GM23248 (cell line): ENCODE measurements at regions not wholly inside any gene's neighbourhood (a gene's known extent, or its start where the extent isn't known, plus 50 kb on each side); places are given as distances from the start of the nearest gene placed in this dataset.

Experiments
- DNase-seq: peaks from one replicate; pipeline ENCODE4 v3.0.0-alpha.2; 2015
- H2AFZ ChIP-seq: fragments of 200-600 bp; sonication (generic); 2 replicates; pipeline ENCODE4 v1.6.1; 2016; ENCODE audit warnings: antibody characterized with exemption
- H3F3A ChIP-seq: fragments of 200-600 bp; sonication (generic); 2 replicates; pipeline ENCODE4 v1.6.1; 2016; ENCODE audit warnings: mild to moderate bottlenecking, antibody characterized with exemption, mixed run types; ENCODE audit not compliant: insufficient read depth
- H3K27ac ChIP-seq: fragments of 200-600 bp; sonication (generic); 2 replicates; pipeline ENCODE4 v1.5.1; 2016; ENCODE audit warnings: mild to moderate bottlenecking
- H3K27me3 ChIP-seq: fragments of 200-600 bp; sonication (generic); replicated peaks from 2 replicates; pipeline ENCODE4 v1.6.1; 2016; ENCODE audit warnings: mild to moderate bottlenecking; ENCODE audit not compliant: insufficient read depth
- H3K36me3 ChIP-seq: fragments of 200-600 bp; sonication (generic); 2 replicates; pipeline ENCODE4 v1.6.1; 2016; ENCODE audit warnings: low read depth, mild to moderate bottlenecking
- H3K4me1 ChIP-seq: fragments of 200-600 bp; sonication (generic); 2 replicates; pipeline ENCODE4 v1.6.1; 2016; ENCODE audit warnings: mild to moderate bottlenecking; ENCODE audit not compliant: insufficient read depth
- H3K4me2 ChIP-seq: fragments of 200-600 bp; sonication (generic); one replicate; pipeline ENCODE4 v1.6.1; 2016; ENCODE audit warnings: mild to moderate bottlenecking; ENCODE audit not compliant: unreplicated experiment
- H3K4me3 ChIP-seq: fragments of 200-600 bp; sonication (generic); 2 replicates; pipeline ENCODE4 v1.5.1; 2016; ENCODE audit warnings: mild to moderate bottlenecking
- H3K79me2 ChIP-seq: fragments of 200-600 bp; sonication (generic); 2 replicates; pipeline ENCODE4 v1.6.1; 2016; ENCODE audit warnings: mild to moderate bottlenecking; ENCODE audit not compliant: insufficient read depth
- H3K9ac ChIP-seq: fragments of 200-600 bp; sonication (generic); 2 replicates; pipeline ENCODE4 v1.6.1; 2016; ENCODE audit warnings: mild to moderate bottlenecking
- H3K9me2 ChIP-seq: fragments of 200-600 bp; sonication (generic); 2 replicates; pipeline ENCODE4 v1.6.1; 2016; ENCODE audit warnings: mixed run types, mild to moderate bottlenecking, moderate library complexity; ENCODE audit not compliant: insufficient read depth
- H3K9me3 ChIP-seq: fragments of 200-600 bp; sonication (generic); one replicate; pipeline ENCODE4 v1.6.1; 2017; ENCODE audit warnings: low read depth
- H4K20me1 ChIP-seq: fragments of 200-600 bp; sonication (generic); 2 replicates; pipeline ENCODE4 v1.6.0; 2016; ENCODE audit not compliant: insufficient read depth
- EZH2 ChIP-seq: fragments of 200-600 bp; sonication (generic); IDR thresholded peaks from 2 replicates; pipeline ENCODE4 v1.6.1; 2018; ENCODE audit warnings: antibody characterized with exemption, mild to moderate bottlenecking; ENCODE audit not compliant: insufficient read depth, poor library complexity, severe bottlenecking
- EZH2phosphoT487 ChIP-seq: fragments of 200-600 bp; sonication (generic); IDR thresholded peaks from 2 replicates; pipeline ENCODE4 v1.6.1; 2018; ENCODE audit warnings: antibody characterized with exemption, moderate library complexity, mild to moderate bottlenecking, low read depth; ENCODE audit not compliant: insufficient read depth
- WGBS, 2 experiments: methylation state at CpG; one replicate each; pipeline ENCODE4 v1.1.6; 2015 to 2017; ENCODE audit warnings: low lambda C conversion rate in 2 of 2, low coverage in 1 of 2; ENCODE audit errors: missing lambda C conversion rate in 2 of 2; 5-methylcytosine and 5-hydroxymethylcytosine counted together
- in situ Hi-C: fragments of 300-500 bp; cut with MboI; formaldehyde crosslinking; loops from 2 replicates; pipeline ENCODE4 v1.15.0; 2020

GRCh38 chr10:83809001-83809400 lies 330.3 kb upstream of the GHITM start:
- Histone ChIP-seq H3K4me1 (no peaks in the 10 kb centered on the region), H3F3A (no peaks in the 10 kb centered on the region), H3K4me3 (no peak overlapping the region), H3K79me2 (no peaks in the 10 kb centered on the region), H3K27ac (no peak overlapping the region), H3K36me3 (no peaks in the 10 kb centered on the region), H4K20me1 (no peaks in the 10 kb centered on the region), H3K27me3 (no peaks in the 10 kb centered on the region), H3K9ac (no peak overlapping the region), H3K9me2 (no peaks in the 10 kb centered on the region), H3K4me2 (no peak overlapping the region), H2AFZ (no peak overlapping the region), H3K9me3 (no peaks in the 10 kb centered on the region)
- WGBS, 2 experiments, result 32 to 41% methylated on average over 2 of the region's 2 CpGs
- TF ChIP-seq EZH2 (no peak), EZH2phosphoT487 (no peak)
- DNase-seq, result no peak
- in situ Hi-C loops, result no loop called here

GRCh38 chr10:83816942-83817341 lies 322.4 kb upstream of the GHITM start:
- in situ Hi-C loops, result no loop called here
- Histone ChIP-seq H3K27me3 (no peaks in the 10 kb centered on the region), H3K9me3 (no peaks in the 10 kb centered on the region), H3K79me2 (no peaks in the 10 kb centered on the region), H3K4me3 (no peak overlapping the region), H4K20me1 (no peaks in the 10 kb centered on the region), H3K9ac (no peak overlapping the region), H3K9me2 (no peaks in the 10 kb centered on the region), H3K4me1 (no peaks in the 10 kb centered on the region), H3K4me2 (no peak overlapping the region), H3K36me3 (no peaks in the 10 kb centered on the region), H3K27ac (no peak overlapping the region), H2AFZ (no peak overlapping the region), H3F3A (no peaks in the 10 kb centered on the region)
- TF ChIP-seq EZH2, result no peak
- no peak for TF ChIP-seq EZH2phosphoT487
- no peak for DNase-seq
- WGBS, 2 experiments, result 4 to 20% methylated on average over 2 of the region's 2 CpGs

- no peak overlapping the region for H3K4me3 ChIP-seq
- TF ChIP-seq EZH2phosphoT487, result no peak
- no peak for TF ChIP-seq EZH2
- H3F3A ChIP-seq, result no peaks in the 10 kb centered on the region
- H2AFZ ChIP-seq, result no peak overlapping the region
- H3K27ac ChIP-seq, result no peak overlapping the region
- no peaks in the 10 kb centered on the region for H3K9me2 ChIP-seq
- no peak overlapping the region for H3K9ac ChIP-seq
- H3K27me3 ChIP-seq, result no peaks in the 10 kb centered on the region
- in situ Hi-C loops, result no loop called here
- no peaks in the 10 kb centered on the region for H4K20me1 ChIP-seq
- WGBS, 2 experiments, result 29 to 38% methylated on average over 3 of the region's 3 CpGs
- no peaks in the 10 kb centered on the region for H3K36me3 ChIP-seq
- no peaks in the 10 kb centered on the region for H3K4me1 ChIP-seq
- H3K79me2 ChIP-seq, result no peaks in the 10 kb centered on the region
- no peak overlapping the region for H3K4me2 ChIP-seq
- DNase-seq, result no peak
- H3K9me3 ChIP-seq, result no peaks in the 10 kb centered on the region
Measured at GRCh38 chr10:83817797-83818196, 321.5 kb upstream of the GHITM start.

DNA sequence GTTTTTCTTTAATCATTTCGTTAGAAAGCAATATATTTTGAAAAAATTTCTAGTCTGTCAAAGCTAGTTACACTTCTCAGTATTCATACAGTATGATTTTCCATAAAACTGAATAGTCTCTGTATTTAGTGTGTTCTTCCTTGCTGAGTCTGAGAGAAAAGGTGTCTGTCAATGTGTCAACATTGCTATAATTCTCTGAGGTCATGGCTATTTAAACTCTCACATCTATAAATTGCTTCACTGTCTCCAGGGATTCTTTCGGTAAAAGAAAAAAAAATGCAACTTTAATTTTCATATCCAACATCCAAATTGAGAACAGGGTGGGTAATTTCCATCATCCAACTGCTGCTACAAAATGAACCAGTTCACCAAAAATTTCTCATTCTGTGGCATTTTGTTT lies 319.7 kb upstream of the GHITM start:
- no peak overlapping the region for H3K4me3 ChIP-seq
- H4K20me1 ChIP-seq, result no peaks in the 10 kb centered on the region
- H3F3A ChIP-seq, result no peaks in the 10 kb centered on the region
- H3K4me1 ChIP-seq, result no peaks in the 10 kb centered on the region
- in situ Hi-C loops, result no loop called here
- H3K27ac ChIP-seq, result no peak overlapping the region
- H3K4me2 ChIP-seq, result no peak overlapping the region
- no peak for TF ChIP-seq EZH2phosphoT487
- TF ChIP-seq EZH2, result no peak
- WGBS, 2 experiments, result 0 to 4% methylated on average over 2 of the region's 2 CpGs
- no peaks in the 10 kb centered on the region for H3K9me2 ChIP-seq
- H3K9ac ChIP-seq, result no peak overlapping the region
- no peaks in the 10 kb centered on the region for H3K36me3 ChIP-seq
- H3K79me2 ChIP-seq, result no peaks in the 10 kb centered on the region
- H2AFZ ChIP-seq, result no peak overlapping the region
- DNase-seq, result no peak
- no peaks in the 10 kb centered on the region for H3K27me3 ChIP-seq
- H3K9me3 ChIP-seq, result no peaks in the 10 kb centered on the region

- H2AFZ ChIP-seq, result no peak overlapping the region
- no peaks in the 10 kb centered on the region for H3K27me3 ChIP-seq
- no peaks in the 10 kb centered on the region for H4K20me1 ChIP-seq
- no peak for DNase-seq
- H3K9me2 ChIP-seq, result no peaks in the 10 kb centered on the region
- 0% methylated on average over 3 of the region's 3 CpGs for WGBS, 2 experiments
- H3K27ac ChIP-seq, result no peak overlapping the region
- TF ChIP-seq EZH2, result no peak
- TF ChIP-seq EZH2phosphoT487, result no peak
- no peaks in the 10 kb centered on the region for H3K4me1 ChIP-seq
- H3K4me2 ChIP-seq, result no peak overlapping the region
- H3K4me3 ChIP-seq, result no peak overlapping the region
- no peaks in the 10 kb centered on the region for H3F3A ChIP-seq
- in situ Hi-C loops, result no loop called here
- no peaks in the 10 kb centered on the region for H3K79me2 ChIP-seq
- H3K36me3 ChIP-seq, result no peaks in the 10 kb centered on the region
- no peak overlapping the region for H3K9ac ChIP-seq
- H3K9me3 ChIP-seq, result no peaks in the 10 kb centered on the region
Measured at GRCh38 chr10:83820033-83820432, 319.3 kb upstream of the GHITM start.
